GM12801 (cell line): ENCODE measurements at regions not wholly inside any gene's neighbourhood (a gene's known extent, or its start where the extent isn't known, plus 50 kb on each side); places are given as distances from the start of the nearest gene placed in this dataset.

ENCODE experiments used
- TF ChIP-seq, protein P1 (sequence below): IDR thresholded peaks from one replicate; pipeline ENCODE4 v1.5.1; 2011; ENCODE audit warnings: control low read depth; ENCODE audit not compliant: insufficient read length; ENCODE audit errors: extremely low read depth

DNA sequence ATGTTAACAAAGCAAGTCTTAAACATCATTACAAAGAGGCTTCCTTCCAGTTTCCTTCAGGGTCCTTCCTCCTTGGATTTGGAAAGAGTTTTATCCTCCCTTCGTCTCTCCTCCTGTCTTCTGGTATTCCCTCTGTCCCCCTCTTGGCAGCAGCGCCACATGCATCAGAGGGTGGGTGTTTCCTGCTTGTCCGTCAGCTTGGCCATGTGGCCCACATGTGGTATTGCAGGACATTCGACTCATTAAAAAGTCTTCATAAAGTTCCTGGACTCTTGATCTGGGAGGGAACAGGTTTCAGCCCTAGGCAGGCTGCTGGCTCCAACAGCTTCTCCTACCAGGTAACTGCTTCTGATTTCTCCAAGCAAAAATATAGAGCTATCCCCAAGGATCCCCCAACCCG, 189.8 kb downstream of the CSNK2A3 start:
- TF ChIP-seq, protein P1, sequence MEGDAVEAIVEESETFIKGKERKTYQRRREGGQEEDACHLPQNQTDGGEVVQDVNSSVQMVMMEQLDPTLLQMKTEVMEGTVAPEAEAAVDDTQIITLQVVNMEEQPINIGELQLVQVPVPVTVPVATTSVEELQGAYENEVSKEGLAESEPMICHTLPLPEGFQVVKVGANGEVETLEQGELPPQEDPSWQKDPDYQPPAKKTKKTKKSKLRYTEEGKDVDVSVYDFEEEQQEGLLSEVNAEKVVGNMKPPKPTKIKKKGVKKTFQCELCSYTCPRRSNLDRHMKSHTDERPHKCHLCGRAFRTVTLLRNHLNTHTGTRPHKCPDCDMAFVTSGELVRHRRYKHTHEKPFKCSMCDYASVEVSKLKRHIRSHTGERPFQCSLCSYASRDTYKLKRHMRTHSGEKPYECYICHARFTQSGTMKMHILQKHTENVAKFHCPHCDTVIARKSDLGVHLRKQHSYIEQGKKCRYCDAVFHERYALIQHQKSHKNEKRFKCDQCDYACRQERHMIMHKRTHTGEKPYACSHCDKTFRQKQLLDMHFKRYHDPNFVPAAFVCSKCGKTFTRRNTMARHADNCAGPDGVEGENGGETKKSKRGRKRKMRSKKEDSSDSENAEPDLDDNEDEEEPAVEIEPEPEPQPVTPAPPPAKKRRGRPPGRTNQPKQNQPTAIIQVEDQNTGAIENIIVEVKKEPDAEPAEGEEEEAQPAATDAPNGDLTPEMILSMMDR, result no peak

DNA sequence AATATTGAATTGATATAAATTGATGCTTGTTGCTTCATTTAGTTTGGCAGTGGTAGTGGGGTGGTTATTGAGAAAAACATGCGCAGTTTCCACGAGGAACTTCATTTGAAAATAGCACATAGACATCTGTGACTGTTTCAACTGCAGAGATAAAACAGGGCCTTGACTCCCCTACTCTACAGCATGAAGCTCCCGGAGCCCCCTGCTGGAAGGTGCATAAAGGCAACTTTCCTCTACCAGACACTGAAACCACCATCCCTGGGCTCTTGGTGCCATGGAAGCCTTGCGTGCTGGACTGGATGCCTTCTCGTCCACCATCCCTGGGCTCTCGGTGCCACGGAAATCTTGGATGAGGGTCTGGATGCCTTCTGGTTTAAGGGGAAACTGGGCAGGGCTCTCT, 195.9 kb downstream of the CSNK2A3 start:
- TF ChIP-seq, protein P1, result no peak

DNA sequence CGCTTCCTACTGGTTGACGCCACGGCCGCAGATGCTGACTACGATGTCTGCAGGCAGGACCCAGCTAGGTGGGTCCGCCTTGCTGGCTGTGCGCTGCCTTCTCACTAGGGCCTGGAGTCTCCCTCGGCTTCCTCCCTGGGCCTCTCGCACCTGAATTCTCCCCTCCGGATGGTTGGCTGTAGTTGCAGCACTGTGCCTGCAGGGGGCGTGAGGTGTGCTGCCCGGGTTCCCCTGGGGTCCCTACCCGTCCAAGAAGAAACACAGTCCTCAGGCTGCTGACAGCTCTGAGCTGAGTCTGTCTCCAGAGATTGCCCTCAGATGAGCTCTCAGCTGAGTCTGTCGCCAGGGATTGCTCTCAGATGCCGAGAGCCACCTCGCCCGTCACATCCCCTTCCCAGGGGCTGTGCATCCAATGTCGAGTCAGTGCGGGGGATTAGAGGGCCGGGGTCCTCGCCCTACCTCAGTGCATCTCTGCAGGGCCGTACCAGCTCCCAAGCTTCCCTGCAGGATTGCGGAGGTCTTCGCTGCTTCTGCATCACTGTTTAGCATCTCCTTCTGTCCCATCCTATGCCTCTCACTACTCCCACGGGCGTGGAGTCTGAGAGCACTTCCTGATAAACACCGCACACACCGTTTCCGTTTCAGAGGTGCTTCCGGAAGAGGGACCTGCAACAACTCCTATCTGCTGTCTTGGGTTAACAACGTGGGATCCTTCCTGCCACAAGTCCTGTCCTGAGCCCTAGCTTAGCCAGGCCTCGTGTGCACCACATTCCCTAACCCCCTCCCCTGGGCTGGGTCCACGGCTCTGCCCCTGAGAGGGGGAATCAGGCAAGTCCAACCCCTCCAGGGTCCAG, 196.9 kb downstream of the CSNK2A3 start:
- TF ChIP-seq, protein P1, result no peak

- TF ChIP-seq, protein P1, result no peak
Measured at GRCh38 chr11:11152877-11153276, 200.2 kb downstream of the CSNK2A3 start.

DNA sequence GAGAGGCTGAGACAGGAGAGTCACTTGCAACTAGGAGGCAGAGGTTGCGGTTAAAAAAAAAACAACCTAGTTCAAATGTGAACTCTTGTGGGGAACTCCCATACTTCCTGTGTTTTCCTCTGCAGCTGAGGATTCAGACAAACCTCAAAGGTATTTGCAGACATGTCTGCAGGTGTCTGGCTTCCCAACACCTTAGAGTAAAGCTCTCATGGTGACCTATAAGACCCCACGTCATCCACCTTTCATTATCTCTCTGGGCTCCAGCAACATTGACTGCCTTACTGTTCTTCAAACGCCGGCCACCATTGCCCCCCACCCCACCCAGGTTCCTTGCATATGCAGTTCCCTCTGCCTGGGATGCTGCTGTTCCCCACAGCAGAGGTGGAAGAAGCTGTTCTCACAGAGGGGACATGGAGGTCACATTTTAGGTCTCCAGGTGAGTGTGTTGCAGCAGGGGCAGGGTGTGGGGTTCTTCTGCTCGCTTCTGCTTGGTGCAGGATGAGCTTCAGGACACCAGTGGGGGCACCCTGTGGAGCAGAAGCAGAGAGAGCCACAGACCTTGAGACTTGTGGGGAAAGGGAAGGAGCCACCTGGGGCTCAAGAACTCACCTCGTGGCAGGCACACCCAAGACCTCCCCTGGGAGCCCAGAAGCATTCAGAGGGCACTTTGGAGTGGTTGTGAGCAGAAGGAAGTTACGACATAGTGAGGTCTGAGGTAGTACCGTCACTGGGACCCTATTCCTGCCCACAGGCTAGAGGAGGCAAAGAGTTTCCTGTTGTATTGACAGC, 203.2 kb downstream of the CSNK2A3 start:
- TF ChIP-seq, protein P1, result no peak

DNA sequence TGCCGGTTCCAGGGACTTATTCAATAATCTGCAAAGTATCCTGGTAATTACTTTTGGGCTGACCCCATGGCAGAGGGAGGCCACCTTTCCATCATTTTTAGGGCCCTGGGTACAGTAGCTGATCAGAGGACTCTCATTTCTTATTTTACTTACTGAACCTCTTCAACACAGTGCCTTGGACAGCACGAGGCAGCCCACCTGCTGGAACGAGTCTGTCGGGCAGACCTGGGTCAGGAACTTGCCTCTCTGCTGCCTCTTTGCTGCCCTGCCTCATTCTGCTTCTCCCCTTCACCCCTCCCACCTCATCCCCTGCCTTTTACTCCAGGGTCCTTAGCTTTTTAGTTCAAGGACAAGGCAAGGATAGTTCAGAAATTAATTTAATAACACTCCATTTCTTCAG, 204.5 kb downstream of the CSNK2A3 start:
- TF ChIP-seq, protein P1, result no peak

DNA sequence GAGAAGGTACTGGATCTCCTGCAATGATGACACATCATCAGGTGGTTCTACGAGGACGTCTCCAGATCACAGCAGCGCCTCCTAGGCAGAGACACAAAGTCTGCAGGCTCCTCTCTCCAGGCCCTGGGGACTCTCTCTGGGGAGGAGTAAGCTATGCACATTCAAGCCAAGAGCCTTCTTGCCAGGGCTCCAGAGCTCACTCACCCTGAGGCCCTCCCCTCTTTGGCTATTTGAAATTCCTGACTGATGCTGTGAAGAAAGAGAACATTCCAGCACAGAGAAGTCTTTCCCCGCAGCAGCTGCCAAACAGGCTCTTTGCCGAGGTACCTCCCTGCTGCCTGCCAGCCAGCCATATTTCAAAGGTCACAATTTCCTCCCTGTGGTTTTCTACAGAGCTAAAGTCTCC, 204.9 kb downstream of the CSNK2A3 start:
- TF ChIP-seq, protein P1, result no peak
